HG03196 (cell line): ENCODE measurements at regions not wholly inside any gene's neighbourhood (a gene's known extent, or its start where the extent isn't known, plus 50 kb on each side); places are given as distances from the start of the nearest gene placed in this dataset.

ENCODE experiments used
- ATAC-seq: cut with Tn5 transposase; IDR thresholded peaks from one replicate; pipeline ENCODE4 v1.9.1; 2021; ENCODE audit not compliant: unreplicated experiment

DNA sequence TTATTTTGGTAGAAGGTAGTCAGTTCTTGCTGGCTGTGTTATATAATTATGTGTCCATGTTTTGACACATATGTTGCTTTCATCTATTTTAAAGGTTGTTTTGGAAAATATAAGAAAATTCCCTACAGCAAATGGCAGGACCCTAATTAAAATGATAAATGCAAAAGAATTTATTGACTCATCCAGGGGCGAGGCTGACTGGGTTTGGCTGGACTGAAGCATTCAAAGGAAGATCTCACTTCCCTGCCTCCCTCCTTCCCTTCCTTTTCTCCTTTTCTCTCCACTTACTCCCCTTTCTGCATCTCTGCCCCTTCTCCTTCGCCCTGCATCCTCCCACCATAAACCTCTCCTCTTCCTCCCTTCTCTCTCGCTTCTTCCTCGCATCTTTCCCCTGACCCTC lies 129.6 kb downstream of the SNAPC1 start:
- ATAC-seq, result no peak

DNA sequence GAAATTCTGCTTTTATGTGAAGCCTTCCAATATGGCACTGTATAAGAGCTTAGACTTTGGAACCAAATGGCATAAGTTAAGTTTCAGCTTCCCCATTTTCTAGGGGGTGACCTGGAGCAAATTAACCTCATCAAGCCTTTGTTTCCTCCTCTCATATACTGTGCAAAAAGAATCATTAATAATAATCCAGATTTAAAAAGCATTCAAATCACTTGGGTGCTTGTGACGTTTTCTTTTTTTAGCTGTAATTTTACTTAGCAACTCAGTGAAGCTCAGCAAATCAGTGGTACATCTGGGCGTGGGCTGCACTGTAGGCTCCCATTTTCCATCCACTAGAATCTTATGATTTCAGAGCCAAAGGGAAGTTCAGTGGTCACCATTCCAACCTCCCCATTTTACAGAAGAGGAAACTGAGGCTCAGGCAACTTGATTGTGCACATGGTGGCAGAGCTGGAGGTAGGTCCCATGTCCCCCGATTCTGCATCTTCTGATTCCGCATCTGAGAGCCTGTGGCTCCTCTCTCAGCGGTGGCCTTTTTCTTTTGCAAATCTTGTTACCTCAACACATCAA lies 131.2 kb downstream of the SNAPC1 start:
- ATAC-seq, result no peak

DNA sequence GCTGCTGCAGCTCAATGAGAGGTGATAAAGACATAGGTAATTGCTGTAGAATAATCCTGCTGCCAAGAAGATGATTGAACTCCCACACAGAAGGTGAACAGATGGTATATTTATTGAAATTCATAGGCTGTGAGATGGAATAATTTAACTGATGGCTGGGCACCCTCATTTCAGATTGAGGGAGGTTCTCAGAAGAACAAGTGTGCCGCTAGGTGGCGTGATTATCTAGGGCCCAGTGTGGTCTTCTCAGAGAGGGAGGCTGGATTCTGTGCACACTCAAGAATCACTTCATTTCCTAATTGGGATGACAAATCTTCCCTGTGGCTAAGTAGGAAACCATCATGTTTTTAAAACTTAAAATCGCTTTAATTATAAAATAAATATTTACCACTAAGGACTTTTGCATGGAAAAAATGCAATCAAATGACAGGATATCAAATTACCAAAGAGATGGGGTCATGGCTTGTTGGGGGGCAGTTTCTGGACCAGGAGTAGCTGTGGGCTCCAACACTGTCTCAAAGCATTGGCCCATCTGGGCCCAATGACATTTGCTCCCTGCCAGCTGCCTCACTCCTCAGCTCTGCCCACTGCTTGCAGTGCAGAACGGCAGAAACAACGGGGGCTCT lies 132.3 kb downstream of the SNAPC1 start:
- ATAC-seq, result no peak

DNA sequence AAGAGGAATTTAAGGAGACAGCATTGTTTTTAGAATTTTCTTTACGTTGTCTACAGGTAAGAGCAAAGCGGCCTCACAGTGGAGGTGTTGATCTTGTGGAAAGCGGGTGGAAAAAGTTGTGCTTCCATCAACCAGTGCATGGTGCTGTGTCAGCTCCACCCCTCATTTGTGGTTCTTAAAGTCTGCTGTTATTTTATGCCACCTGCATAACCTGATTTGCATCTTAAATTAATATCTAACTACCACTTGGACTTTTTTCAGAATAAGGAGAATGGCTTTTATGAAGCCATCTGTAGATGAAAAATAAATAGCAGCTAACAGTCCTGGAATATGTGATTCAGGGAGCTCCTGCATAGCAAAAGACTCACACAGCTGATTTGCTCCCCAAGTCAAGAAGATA lies 135.1 kb downstream of the SNAPC1 start:
- ATAC-seq, result no peak

DNA sequence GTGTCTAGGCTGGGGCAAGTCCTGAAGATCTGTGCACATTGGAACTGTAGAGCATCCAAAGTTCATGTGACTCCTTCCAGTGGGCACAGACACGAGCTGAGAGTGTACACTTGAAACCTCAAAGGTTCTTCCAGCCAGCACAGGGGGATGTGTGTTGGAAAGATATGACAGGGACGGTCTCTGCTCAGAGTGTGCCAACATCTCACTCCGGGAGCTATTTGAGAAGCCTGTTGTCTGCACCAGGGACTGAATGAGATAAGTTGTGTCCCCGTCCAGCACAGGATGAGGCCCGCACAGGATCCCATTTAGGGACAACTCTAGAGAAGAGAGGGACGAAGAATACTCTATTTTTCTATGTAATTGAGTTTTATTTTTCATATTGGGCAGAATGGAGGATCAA lies 136.3 kb downstream of the SNAPC1 start:
- no peak for ATAC-seq

DNA sequence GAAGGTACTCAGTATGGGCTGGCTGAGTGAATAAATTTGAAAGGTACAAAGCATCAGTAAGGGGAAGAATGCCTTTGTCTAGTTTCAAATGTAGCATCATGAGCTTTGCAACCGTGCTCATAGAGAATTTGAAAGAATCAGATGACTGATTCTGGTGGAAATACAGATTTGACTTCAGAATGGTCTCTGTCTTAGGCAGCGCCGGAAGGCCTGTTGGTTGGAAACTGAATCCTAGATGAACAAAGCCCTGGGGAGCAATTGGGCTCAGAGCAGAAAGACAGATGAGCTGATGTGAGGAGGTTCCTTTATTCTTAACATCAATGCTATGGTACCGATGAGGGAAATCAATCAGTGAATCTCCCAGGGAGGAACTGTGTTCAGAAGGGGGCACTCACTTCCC lies 137.3 kb downstream of the SNAPC1 start:
- no peak for ATAC-seq

DNA sequence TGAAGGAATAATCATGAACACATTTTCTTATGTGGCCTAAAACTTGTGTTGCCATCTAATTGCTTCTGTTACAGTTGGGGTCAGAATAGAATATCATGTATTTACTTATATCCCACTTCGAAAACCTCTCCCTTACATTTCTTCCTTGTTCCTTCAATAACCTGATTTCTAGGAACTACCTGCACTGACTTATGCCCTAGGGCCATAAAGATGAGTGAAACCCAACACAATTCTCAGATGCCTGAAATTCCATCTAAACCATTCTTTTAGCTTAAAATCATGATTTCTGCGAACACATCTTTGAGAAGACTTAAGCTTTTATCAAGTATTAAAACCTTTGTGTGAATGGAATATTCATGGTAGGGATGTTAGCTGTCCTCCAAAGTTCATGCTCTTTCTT lies 142.7 kb downstream of the SNAPC1 start:
- no peak for ATAC-seq

DNA sequence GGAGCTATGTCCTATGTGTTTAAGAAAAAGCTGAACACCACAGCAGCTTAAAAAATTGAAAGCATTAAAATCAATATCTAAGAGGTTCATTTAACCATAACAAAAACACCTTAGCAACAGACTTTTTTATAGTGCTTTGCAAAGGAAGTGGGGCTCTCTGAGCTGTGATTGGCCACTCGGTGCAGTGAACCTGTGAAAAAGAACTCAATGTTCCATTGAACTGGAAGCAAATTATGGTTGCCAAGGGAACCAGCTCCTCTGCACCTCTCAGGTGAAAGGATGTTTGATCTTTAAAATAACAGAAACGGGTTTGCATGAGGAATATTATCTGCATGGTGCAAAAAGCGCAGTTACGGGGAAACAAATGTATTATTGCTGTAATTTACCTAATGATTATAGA lies 149.4 kb downstream of the SNAPC1 start:
- no peak for ATAC-seq

DNA sequence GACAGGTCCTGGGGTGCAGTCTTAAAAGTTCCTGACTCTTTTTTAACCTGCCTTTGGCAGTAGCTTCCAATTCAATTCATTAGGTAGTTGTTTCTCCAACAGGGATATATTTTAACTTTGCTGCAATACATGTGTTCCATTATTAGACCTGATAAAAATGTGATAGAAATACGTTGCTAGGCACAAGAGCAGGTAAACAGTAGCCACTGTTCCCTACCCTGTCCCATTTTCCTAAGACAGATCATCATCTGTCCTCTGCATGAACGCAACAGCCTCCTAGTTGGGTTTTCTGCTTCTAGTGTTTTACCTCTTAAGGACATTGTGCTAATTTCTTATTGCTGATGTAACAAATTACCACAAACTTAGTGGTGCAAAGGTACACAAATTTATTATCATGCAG lies 156.8 kb downstream of the SNAPC1 start:
- no peak for ATAC-seq

DNA sequence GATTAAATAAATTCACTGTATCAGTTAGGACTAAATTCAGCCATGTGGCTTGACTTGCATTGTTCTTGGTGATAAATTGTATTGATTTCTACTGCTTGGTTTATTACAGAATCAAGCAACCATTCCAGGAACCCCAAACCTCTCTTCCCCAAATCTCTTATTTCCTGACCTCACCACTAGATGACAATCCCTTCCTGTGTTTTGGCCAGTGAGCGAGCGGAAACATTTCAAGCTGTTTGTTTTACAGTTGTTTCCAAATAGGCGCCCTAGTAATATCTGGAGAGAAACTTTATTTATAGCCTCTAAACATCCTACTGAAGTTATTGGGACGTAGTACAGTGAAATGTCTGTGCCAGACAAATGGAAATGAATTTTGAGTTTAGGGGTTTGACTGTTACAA lies 161.1 kb downstream of the SNAPC1 start:
- no peak for ATAC-seq

DNA sequence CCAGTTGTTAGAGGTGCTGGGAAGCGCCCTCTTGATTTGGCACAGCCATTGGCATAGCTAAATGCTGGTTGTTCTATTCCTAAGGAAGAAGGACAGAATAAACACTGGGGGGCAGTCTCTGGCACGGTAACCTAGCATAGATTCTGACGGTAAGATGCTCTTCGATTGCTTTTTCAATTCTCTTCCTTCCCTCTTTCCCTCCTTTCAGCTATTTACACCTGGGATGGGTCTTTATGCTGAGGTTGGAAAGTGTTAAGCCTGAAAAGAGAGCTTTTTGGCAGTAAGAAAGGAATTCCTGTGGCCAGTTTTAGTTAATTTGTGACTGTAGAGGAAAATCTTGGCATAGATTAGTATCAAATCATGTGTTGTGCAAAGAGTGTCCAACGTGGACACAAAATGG lies 162.8 kb downstream of the SNAPC1 start:
- no peak for ATAC-seq

DNA sequence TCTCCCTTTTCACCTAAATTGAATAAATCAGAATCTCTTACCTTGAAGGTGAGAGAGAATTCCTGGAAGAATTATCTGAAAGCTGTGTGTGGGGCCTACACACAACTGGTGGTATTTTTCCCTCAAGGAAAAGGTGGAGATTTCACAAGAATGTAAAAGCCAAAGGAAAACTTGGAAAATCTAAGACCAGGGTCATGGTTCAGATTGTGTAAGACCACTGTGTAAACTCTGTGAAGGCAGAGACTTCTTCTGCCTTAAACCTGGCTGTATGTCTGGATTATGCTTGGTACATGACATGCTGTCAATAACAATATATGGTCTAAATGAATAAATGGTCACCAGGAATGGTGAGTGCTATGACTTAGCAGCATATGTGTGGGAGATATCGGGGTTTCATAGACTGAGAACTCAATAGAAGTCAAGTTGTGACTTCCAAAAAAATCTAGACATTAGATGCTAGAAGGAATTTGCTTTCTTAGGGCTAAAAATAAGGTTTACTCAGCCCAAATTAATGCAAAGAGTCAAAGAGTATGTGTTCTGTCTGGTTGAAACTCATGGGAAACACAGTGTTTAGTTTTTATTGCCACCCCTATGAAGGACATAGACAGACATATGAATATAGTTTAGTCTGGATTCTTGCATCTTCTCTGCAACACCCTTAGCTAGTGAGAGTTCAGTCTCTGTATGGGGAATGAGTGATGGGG lies 163.7 kb downstream of the SNAPC1 start:
- ATAC-seq, result no peak

DNA sequence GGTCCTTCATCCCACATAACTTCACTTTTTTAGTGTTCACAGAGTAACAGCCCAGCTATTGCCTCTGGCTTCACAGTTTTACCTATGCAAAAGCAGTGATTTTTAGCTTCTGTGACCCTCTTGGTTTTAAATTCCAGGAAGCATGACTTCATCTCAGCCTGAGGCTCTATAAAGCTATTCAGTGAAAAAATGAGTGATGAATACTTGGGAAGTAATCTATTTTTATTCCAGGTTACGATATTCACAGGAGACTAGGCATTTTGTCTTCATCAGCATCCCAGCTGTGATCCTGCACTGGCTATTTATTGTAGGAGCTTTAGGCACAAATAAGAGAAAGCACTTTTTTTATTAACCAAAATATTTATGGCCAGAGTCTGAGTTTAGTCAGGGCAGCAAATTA lies 164.8 kb downstream of the SNAPC1 start:
- ATAC-seq, result no peak

DNA sequence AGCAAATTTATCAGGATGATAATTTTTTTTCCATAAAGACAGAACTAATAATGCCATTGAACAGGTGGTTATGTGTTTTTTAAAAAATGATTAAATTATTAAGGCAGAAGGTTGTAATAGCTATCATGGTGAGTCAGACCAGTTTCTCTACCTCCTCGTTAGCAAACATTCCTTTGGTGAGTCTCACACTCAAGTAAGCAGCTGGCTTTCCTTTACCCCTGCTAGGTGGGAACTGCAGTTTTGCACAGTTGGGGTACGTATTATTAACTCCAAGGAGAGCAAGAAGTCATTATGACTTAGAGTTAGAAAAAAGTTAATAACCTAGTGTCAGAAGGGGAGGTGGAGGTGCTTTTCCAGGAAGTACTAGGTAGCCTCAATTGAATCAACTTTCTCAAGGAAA lies 165.3 kb downstream of the SNAPC1 start:
- ATAC-seq, result no peak

DNA sequence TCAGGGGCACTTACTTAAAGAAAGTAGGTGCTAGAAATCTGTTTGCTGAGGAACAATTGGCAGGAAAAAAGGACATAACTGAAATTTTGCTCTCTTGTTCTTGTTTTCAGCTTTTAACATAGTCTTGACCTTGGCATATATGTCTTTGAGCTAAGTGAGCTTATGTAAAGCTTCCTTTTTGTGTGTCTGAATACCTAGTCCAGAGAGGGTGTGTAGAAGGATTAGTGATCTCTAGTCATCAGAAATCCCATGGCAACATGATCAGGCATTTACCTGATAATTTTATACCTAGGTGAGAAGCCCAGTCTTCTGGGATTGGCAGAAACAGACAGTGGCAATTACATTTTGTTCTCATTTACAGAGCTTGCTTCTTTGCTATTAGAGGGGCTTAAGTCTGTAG lies 166.1 kb downstream of the SNAPC1 start:
- ATAC-seq, result no peak

DNA sequence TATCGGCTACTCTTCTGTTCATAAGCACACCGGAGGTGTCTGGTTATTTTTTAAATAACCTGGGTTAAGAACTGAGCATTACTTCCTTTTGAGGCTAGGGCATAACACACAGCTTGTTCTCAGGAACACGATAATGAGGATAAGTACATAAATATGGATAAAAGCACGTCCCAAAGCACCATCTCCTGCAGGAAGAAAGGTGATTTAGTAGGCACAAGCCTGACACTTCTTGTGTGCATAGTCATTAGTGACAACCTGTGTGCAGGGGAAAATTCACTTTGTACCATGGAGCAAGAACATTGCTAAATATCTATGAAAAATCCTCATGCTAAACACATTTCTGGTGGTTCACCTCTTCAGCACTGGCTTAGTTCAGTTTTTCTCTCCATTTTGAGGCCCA lies 166.5 kb downstream of the SNAPC1 start:
- no peak for ATAC-seq

DNA sequence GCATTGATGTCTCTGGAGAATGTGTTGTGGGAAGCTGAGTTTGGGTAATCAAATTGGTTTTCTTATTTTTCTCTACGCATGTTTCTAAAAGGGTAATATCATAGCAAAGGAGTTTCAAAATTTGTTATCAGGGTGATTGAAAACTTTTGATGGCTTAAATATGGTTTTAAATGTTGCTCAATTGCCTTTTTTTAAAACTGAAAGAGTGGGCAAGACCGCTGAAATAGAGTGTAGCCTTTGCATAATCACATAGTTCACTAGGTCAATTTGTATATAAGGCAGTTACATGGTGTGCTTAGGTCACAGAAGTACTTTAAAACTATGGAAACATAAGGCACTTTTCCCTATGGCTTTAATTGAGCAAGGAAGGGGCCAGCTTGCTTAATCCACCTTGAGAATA lies 167.4 kb downstream of the SNAPC1 start:
- no peak for ATAC-seq

DNA sequence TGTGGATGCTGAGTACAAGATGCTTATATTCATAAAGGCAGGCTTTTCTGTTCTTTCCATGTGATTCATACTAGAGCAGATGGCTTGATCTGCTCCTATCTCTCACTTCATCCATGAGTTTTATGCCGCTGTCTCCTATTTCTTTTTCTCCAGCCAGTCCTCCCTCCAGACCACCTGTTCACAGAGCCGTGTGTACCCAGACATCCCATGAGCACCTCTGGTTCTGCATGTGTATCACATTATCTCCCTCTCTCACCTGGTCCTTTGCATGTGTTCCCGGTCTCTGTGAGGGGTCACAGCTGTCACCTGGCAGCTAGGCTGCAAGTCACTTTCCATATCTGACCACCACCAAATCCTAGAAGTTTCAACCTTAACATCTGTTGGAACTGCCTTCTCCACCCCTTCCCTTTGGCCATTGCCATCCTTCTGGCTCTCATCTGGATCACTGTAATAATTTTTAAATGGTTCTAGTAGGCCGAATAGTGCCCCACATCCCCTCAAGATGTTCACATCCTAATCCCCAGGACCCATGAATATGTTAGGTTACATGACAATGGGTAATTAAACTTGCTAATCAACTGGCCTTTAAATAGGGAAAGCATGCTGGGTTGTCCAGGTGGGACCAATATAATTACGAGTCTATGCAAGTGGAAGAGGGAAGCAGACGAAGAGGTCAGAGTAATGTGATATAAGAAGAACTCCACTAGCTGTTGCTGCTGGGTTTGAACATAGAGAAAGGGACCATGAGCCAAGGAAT lies 168.1 kb downstream of the SNAPC1 start:
- no peak for ATAC-seq

DNA sequence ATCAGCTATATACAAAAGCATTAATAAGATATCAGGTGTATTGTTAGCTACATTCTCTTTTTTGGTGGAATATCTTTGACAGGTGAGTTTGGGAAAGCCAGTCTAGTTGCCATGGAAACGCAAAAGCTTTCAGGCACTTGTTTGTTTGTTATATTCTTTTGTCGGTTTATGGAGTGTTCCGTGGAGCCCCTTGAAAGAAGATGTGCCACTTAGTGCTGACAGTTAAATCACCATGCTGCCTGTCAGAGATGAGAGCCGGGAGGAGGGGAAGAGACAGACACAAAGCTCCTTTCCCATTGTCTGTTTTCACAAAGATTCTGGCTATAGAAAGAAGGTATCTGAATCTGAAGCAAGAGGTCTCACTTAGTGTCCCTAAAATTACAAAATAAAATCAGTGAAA lies 170.8 kb downstream of the SNAPC1 start:
- no peak for ATAC-seq

DNA sequence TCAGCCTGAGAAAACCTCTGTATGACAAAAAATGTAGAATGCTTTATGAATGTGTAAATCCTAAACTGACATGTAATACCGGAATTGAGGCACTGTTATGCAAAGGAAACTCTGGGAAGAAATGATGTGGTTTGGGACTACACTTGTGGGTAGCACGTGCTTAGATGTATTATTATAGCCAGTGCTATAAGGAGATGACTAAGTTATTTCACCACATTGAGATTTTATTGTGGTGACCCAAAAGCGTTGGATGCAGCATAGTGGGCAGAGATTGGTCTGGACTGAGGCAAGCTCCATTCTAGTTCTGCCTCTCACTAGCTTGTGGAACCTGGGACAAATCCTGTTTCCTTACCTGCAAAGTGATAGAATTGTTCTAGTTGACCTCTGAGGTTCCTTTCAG lies 172.2 kb downstream of the SNAPC1 start:
- no peak for ATAC-seq

DNA sequence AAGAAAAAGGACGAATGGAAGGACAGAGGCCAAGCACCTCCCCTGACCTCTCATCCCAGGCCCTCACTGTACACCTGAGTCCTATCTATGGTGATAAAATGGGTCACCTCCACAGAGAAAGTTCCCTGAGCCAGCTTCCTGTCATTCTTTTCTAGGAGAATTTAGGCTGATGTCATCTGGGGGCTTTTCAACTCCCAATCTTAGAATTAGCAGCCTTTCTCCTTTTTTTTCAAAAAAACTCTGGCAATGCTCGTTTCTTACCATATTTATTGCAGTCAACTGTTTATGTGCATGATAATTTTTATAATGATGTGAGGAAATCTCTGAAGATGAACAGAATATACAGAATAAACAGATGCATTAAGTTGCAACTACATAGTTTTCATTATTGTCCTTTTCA lies 177.6 kb downstream of the SNAPC1 start:
- no peak for ATAC-seq
